ENCODE measurements at regions not wholly inside any gene's neighbourhood (a gene's known extent, or its start where the extent isn't known, plus 50 kb on each side); places are given as distances from the start of the nearest gene placed in this dataset.
A peak's percentile ranks its signal among the peaks of the same experiment; 100 is the strongest.

DNA sequence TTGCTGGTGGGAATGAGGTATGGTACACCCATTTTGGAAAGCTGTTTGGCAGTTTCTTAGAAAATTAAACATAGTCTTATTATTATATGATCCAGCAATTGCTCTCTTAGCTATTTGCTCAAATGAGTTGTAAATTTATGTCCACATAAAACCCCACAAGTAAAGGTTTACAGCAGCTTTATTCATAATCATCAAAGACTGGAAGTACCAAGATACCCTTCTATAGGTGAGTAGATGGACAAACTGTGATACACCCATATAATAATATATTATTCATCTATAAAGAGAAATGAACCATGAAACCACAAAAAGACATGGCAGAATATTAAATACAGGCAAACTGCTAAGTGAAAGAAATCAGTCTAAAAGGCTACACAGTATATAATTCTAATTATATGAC is 344.7 kb upstream of the CDIN1 start:
- no peak overlapping the region for H3K4me3 ChIP-seq (ENCODE audit: low read length)
- TF ChIP-seq, protein P1, sequence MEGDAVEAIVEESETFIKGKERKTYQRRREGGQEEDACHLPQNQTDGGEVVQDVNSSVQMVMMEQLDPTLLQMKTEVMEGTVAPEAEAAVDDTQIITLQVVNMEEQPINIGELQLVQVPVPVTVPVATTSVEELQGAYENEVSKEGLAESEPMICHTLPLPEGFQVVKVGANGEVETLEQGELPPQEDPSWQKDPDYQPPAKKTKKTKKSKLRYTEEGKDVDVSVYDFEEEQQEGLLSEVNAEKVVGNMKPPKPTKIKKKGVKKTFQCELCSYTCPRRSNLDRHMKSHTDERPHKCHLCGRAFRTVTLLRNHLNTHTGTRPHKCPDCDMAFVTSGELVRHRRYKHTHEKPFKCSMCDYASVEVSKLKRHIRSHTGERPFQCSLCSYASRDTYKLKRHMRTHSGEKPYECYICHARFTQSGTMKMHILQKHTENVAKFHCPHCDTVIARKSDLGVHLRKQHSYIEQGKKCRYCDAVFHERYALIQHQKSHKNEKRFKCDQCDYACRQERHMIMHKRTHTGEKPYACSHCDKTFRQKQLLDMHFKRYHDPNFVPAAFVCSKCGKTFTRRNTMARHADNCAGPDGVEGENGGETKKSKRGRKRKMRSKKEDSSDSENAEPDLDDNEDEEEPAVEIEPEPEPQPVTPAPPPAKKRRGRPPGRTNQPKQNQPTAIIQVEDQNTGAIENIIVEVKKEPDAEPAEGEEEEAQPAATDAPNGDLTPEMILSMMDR (conservative IDR thresholded peaks at IDR 0.05; ENCODE audit: low read length) = no peak
- no peak for DNase-seq (ENCODE audit: low read depth)

DNA sequence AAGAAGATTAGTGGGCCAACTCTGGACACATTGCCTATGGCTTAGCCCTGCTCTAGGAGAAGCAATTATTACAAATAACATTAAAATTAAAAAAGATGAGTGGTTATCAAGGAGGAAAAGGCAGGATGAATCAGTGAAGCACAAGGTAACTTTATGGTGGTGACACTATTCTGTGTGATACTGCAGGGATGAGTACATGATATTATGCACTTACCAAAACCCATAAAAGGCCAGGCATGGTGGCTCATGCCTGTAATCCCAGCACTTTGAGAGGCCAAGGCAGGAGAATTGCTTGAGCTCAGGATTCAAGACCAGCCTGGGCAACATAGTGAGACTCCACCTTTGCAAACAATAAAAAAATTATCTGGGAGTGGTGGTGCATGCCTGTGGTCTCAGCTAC is 344.3 kb upstream of the CDIN1 start:
- TF ChIP-seq, protein P1 (conservative IDR thresholded peaks at IDR 0.05; ENCODE audit: low read length) = no peak
- no peak for DNase-seq (ENCODE audit: low read depth)
- no peak overlapping the region for H3K4me3 ChIP-seq (ENCODE audit: low read length)

DNA sequence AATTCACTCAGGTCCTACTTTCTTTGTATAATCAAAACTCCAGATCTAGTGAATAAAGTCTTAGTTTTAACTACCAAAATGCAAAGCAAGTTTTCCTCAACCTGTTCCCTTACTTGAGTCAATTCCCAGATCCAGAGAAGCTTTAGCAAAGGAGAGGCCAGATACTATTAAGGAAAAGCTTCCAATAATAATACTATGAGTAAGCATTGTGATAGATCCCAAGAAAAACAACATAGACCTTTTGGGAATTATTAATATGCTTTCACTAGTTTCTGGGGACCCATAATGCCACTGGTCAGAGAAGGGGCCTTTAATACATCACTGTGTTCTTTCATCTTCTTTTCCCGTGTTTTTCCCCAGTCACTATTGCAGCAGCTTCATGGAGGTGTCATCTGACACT is 339.9 kb upstream of the CDIN1 start:
- no peak for DNase-seq (ENCODE audit: low read depth)
- H3K4me3 ChIP-seq (ENCODE audit: low read length) = no peak overlapping the region
- TF ChIP-seq, protein P1 (conservative IDR thresholded peaks at IDR 0.05; ENCODE audit: low read length) = no peak

DNA sequence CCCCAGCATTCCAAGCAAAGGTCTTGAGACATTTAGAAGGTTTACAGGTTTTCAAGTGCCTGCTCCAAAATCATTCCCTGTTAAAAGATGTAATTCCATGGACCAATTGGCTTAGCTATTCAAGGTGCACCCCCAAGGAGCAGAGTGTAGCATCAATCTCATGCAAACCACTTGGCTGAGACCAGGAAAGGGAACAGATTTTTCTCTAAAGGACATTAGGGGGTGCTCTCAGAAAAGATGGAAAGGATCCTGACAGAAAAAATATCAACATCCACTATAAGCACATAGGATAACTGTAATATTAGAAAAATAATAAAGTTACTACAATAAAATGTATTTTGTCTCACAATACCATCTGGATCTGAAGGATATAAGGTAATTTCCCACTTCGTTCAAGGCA is 328.0 kb upstream of the CDIN1 start:
- no peak for DNase-seq (ENCODE audit: low read depth)
- TF ChIP-seq, protein P1 (conservative IDR thresholded peaks at IDR 0.05; ENCODE audit: low read length) = 0 out of 2 replicates have a peak, but pooled peaks have one; percentile 11
- H3K4me3 ChIP-seq (ENCODE audit: low read length) = no peak overlapping the region

DNA sequence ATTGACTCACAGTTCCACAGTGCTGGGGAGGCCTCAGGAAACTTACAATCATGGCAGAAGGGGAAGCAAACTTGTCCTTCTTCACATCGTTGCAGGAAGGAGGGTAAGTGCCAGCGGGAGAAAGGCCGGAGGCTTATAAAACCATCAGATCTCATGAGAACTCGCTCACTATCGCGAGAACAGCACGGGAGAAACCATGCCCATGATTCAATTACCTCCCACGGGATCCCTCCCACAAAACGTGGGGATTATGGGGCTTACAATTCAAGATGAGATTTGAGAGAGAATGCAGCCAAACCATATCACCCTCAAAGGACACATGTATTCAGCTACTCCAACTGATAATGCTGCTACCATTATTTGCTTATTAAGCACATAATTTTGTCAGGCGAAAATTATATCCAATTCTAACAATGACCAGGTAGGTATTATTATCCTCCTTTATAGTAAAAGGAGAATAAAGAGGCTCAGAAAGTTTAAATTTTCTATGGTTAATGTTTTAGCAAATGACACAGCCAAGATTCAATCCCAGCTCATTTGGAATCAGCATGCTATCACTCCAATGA is 327.2 kb upstream of the CDIN1 start:
- TF ChIP-seq, protein P1 (conservative IDR thresholded peaks at IDR 0.05; ENCODE audit: low read length) = no peak
- H3K4me3 ChIP-seq (ENCODE audit: low read length) = no peak overlapping the region
- DNase-seq (ENCODE audit: low read depth) = no peak

DNA sequence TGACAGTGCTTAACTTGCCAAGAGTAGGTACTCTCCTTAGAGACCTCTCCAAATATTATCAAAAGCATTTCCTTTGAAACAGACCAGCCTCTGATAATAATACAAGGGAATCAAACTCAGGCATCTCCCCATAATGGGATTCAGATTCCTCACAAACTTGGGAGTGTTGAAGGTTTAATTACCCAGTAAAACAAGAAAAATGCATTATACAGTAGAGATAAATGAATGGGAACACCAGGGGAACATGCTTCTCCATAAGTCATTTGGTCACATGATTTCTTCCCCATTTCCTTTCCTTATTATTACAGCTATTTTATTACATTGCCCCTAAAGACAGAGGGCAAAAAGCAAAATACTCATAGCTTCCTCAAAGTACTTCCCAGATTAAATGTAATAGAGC is 325.0 kb upstream of the CDIN1 start:
- H3K4me3 ChIP-seq (ENCODE audit: low read length) = no peak overlapping the region
- TF ChIP-seq, protein P1 (conservative IDR thresholded peaks at IDR 0.05; ENCODE audit: low read length) = no peak
- no peak for DNase-seq (ENCODE audit: low read depth)

DNA sequence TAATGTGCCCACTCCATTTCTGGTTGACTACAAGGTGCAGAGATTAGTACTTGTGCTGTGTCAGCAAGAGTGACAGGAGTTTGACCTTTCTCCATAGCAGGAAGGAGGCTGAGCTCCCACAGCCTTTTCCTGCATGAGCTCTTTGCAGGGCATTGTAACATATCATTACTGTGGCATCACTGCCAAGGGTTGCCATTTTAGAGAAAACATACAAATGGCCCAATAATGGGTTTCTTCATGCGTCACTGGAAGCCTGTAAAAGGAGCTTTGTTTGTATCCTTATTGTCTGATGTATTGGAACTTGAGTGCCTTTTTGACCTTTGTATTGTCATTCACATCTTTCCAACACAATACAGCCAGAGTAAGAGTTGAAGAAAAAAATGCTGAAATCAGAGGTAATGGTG is 323.0 kb upstream of the CDIN1 start:
- TF ChIP-seq, protein P1 (conservative IDR thresholded peaks at IDR 0.05; ENCODE audit: low read length) = no peak
- H3K4me3 ChIP-seq (ENCODE audit: low read length) = no peak overlapping the region
- DNase-seq (ENCODE audit: low read depth) = no peak

All from AG10803 (cell line).